Kidney (tissue), 13 donors: ENCODE measurements at regions not wholly inside any gene's neighbourhood (a gene's known extent, or its start where the extent isn't known, plus 50 kb on each side); places are given as distances from the start of the nearest gene placed in this dataset.

ENCODE experiments used
- DNase-seq, 5 donors: peaks; one replicate each; pipeline ENCODE4 v3.0.0-alpha.2; 2013 to 2020
- FAIRE-seq: peaks from 2 replicates; lab custom pipeline; 2012; peaks lifted over from hg19 to GRCh38; lab: Jason Lieb, UNC
- H3K27ac ChIP-seq, 2 donors: one replicate each; pipeline ENCODE4 v1.7.0; 2013; ENCODE audit warnings: low read depth in 2 of 2, low read length in 2 of 2, inconsistent platforms in 1 of 2
- H3K27me3 ChIP-seq: one replicate; pipeline ENCODE4 v1.7.1; 2013; ENCODE audit warnings: low read length, inconsistent platforms; ENCODE audit not compliant: control insufficient read depth, insufficient read depth
- H3K36me3 ChIP-seq, 3 donors: one replicate each; pipeline versions ENCODE4 v1.7.0 to v1.7.1; 2013; ENCODE audit warnings: low read length in 3 of 3, control low read depth in 1 of 3, inconsistent platforms in 1 of 3; ENCODE audit not compliant: insufficient read depth in 3 of 3, control insufficient read depth in 2 of 3
- H3K4me1 ChIP-seq, 3 donors: one replicate each; pipeline versions ENCODE4 v1.7.0 to v1.7.1; 2013; ENCODE audit warnings: low read length in 3 of 3, inconsistent platforms in 1 of 3, low read depth in 1 of 3; ENCODE audit not compliant: control insufficient read depth in 2 of 3, insufficient read depth in 2 of 3
- H3K4me3 ChIP-seq, 3 donors: one replicate each; pipeline versions ENCODE4 v1.7.0 to v1.8.1; 2013; ENCODE audit warnings: low read length in 3 of 3, control low read depth in 1 of 3, inconsistent platforms in 1 of 3
- H3K9ac ChIP-seq, 3 donors: one replicate each; pipeline versions ENCODE4 v1.7.0 to v1.7.1; 2013; ENCODE audit warnings: low read length in 3 of 3, control low read depth in 1 of 3, inconsistent platforms in 1 of 3
- H3K9me3 ChIP-seq, 3 donors: one replicate each; pipeline versions ENCODE4 v1.7.0 to v1.7.1; 2013; ENCODE audit warnings: low read length in 3 of 3, control low read depth in 1 of 3, inconsistent platforms in 1 of 3; ENCODE audit not compliant: control insufficient read depth in 2 of 3, insufficient read depth in 1 of 3
- CTCF ChIP-seq: IDR thresholded peaks from 3 replicates; pipeline ENCODE4 v1.5.1; 2012; ENCODE audit warnings: mild to moderate bottlenecking, moderate library complexity, borderline replicate concordance; ENCODE audit not compliant: insufficient read depth; ENCODE audit errors: extremely low read depth
- intact Hi-C: fragments of 100-400 bp; cut with DNase I; formaldehyde crosslinking; loops from one replicate; pipeline ENCODE4 v1.11.1; 2022
- donor health status: control.
- donor health status: control.
- donor health status: control.
- donor health status: control.
- donor health status: control.
- donor health status: DM: yes; HTN: yes; CAD: no.
- donor health status: Normal renal cell carcinoma (clear cell type).

GRCh38 chr3:23052620-23053019 is 150.5 kb upstream of the UBE2E2 start:
- TF ChIP-seq CTCF, result no peak
- Histone ChIP-seq H3K9ac (no peak overlapping the region), H3K9me3 (no peaks in the 10 kb centered on the region), H3K4me3 (no peak overlapping the region), H3K27me3 (no peaks in the 10 kb centered on the region), H3K36me3 (no peaks in the 10 kb centered on the region), H3K4me1 (no peaks in the 10 kb centered on the region), H3K27ac (no peak overlapping the region)
- intact Hi-C loops, result no loop called here
- FAIRE-seq (no peak), DNase-seq (no peak)

DNA sequence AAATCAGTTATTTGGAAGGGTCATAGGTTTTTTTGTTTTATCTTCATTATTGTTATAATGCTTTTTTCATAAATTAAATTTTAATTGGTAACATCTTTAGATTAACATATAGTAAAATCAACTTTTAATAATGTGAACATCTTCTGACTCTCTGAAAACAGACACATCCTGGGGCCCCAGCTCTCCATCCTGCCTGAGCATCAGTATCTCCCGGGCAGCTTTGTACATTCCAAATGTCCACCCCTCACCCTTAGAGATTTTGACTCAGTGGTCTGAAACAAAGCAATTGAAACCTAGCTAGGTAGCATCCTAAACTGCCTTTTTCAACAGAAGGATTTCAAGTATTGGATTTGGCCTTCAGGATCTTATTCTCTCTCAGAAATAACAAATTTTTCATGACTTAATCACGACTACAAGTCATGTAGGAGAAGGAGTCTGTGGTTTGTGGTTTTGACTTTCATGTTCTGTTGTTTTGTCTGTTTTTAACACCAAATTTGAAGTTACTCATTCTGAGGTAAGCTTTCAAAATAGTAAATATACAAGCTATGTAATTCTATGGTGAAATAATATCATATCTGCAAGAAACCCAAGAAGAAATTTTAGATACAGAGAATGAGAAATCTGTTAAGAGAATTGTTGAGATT is 147.3 kb upstream of the UBE2E2 start:
- Histone ChIP-seq H3K9me3 (no peaks in the 10 kb centered on the region), H3K27me3 (no peaks in the 10 kb centered on the region), H3K27ac (no peak overlapping the region), H3K9ac (no peak overlapping the region), H3K4me3 (no peak overlapping the region), H3K36me3 (no peaks in the 10 kb centered on the region), H3K4me1 (no peaks in the 10 kb centered on the region)
- no peak for FAIRE-seq
- no peak for DNase-seq
- intact Hi-C loops, result no loop called here
- TF ChIP-seq CTCF, result no peak

GRCh38 chr3:23062582-23062981 is 140.5 kb upstream of the UBE2E2 start:
- H3K4me1 ChIP-seq, result no peaks in the 10 kb centered on the region
- no peak overlapping the region for H3K4me3 ChIP-seq
- DNase-seq, result no peak
- no peaks in the 10 kb centered on the region for H3K9me3 ChIP-seq
- intact Hi-C loops, result no loop called here
- no peak overlapping the region for H3K9ac ChIP-seq
- no peaks in the 10 kb centered on the region for H3K27me3 ChIP-seq
- TF ChIP-seq CTCF, result no peak
- no peak overlapping the region for H3K27ac ChIP-seq
- no peak for FAIRE-seq
- H3K36me3 ChIP-seq, result no peaks in the 10 kb centered on the region

GRCh38 chr3:23062982-23063381 is 140.1 kb upstream of the UBE2E2 start:
- Histone ChIP-seq H3K27ac (no peak overlapping the region), H3K9me3 (no peaks in the 10 kb centered on the region), H3K36me3 (no peaks in the 10 kb centered on the region), H3K4me3 (no peak overlapping the region), H3K27me3 (no peaks in the 10 kb centered on the region), H3K9ac (no peak overlapping the region), H3K4me1 (no peaks in the 10 kb centered on the region)
- intact Hi-C loops, result no loop called here
- no peak for TF ChIP-seq CTCF
- DNase-seq, result no peak
- FAIRE-seq, result no peak
